Fibroblast of lung (primary cell): ENCODE measurements at regions not wholly inside any gene's neighbourhood (a gene's known extent, or its start where the extent isn't known, plus 50 kb on each side); places are given as distances from the start of the nearest gene placed in this dataset.

Experiments used
- DNase-seq, 2 donors: peaks; one replicate each; pipeline versions ENCODE4 v3.0.0 to v3.0.0-alpha.2; 2010; ENCODE audit warnings: low read depth in 2 of 2
- H2AFZ ChIP-seq: 2 replicates; pipeline ENCODE4 v1.5.1; 2012; ENCODE audit warnings: low read length, control low read depth, inconsistent platforms
- H3K27ac ChIP-seq: 2 replicates; pipeline ENCODE4 v1.5.1; 2011; ENCODE audit warnings: low read length, control low read depth; ENCODE audit not compliant: insufficient read depth
- H3K27me3 ChIP-seq: 2 replicates; pipeline ENCODE4 v1.5.1; 2011; ENCODE audit warnings: mild to moderate bottlenecking, low read length; ENCODE audit not compliant: control insufficient read depth, insufficient read depth
- H3K36me3 ChIP-seq: 2 replicates; pipeline ENCODE4 v1.5.1; 2011; ENCODE audit warnings: low read length; ENCODE audit not compliant: control insufficient read depth, insufficient read depth
- H3K4me1 ChIP-seq: 2 replicates; pipeline ENCODE4 v1.5.1; 2011; ENCODE audit warnings: low read length; ENCODE audit not compliant: control insufficient read depth, insufficient read depth; ENCODE audit errors: extremely low read depth
- H3K4me2 ChIP-seq: 2 replicates; pipeline ENCODE4 v1.5.1; 2011; ENCODE audit warnings: low read length, control low read depth; ENCODE audit not compliant: insufficient read depth; ENCODE audit errors: extremely low read depth
- H3K4me3 ChIP-seq, 4 experiments: fragments of 200-600 bp in 1 of 4; sonication (generic) in 1 of 4; replicated peaks in 1 of 4; 2 replicates each; pipeline ENCODE4 v1.5.1; 2011 to 2016; ENCODE audit warnings: low read length in 4 of 4, low read depth in 3 of 4, mild to moderate bottlenecking in 3 of 4, control low read depth in 2 of 4, inconsistent platforms in 1 of 4, mixed read lengths in 1 of 4; ENCODE audit not compliant: insufficient read depth in 1 of 4; ENCODE audit errors: control extremely low read depth in 1 of 4
- H3K79me2 ChIP-seq: 2 replicates; pipeline ENCODE4 v1.5.1; 2012; ENCODE audit warnings: mild to moderate bottlenecking, low read length, inconsistent platforms; ENCODE audit not compliant: control insufficient read depth, insufficient read depth
- H3K9ac ChIP-seq: 2 replicates; pipeline ENCODE4 v1.5.1; 2011; ENCODE audit warnings: mild to moderate bottlenecking, low read length, control low read depth; ENCODE audit not compliant: insufficient read depth
- H3K9me3 ChIP-seq: 2 replicates; pipeline ENCODE4 v1.5.1; 2012; ENCODE audit warnings: low read depth, low read length; ENCODE audit not compliant: control insufficient read depth, insufficient read depth
- H4K20me1 ChIP-seq: 2 replicates; pipeline ENCODE4 v1.5.1; 2011; ENCODE audit warnings: low read length; ENCODE audit not compliant: control insufficient read depth, insufficient read depth; ENCODE audit errors: extremely low read depth
- CTCF ChIP-seq, 2 donors: IDR thresholded peaks in 1 of 2; conservative IDR thresholded peaks in 1 of 2; 1 replicate in 1 of 2; 2 replicates in 1 of 2; pipeline ENCODE4 v1.5.1; 2011 to 2012; ENCODE audit warnings: low read length in 2 of 2, control low read depth in 1 of 2, inconsistent platforms in 1 of 2, low read depth in 1 of 2, mild to moderate bottlenecking in 1 of 2
- EZH2 ChIP-seq: IDR thresholded peaks from 2 replicates; pipeline ENCODE4 v1.5.1; 2012; ENCODE audit warnings: low read length, control low read depth, mild to moderate bottlenecking; ENCODE audit errors: missing control alignments

- DNase-seq: no peak
- H4K20me1 ChIP-seq: no peaks in the 10 kb centered on the region
- no peaks in the 10 kb centered on the region for H3K27me3 ChIP-seq
- no peaks in the 10 kb centered on the region for H3K36me3 ChIP-seq
- no peak overlapping the region for H3K9ac ChIP-seq
- no peak overlapping the region for H3K4me3 ChIP-seq
- no peaks in the 10 kb centered on the region for H3K4me1 ChIP-seq
- H2AFZ ChIP-seq: no peak overlapping the region
- no peak overlapping the region for H3K27ac ChIP-seq
- no peaks in the 10 kb centered on the region for H3K9me3 ChIP-seq
- H3K4me2 ChIP-seq: no peak overlapping the region
- H3K79me2 ChIP-seq: no peaks in the 10 kb centered on the region
- TF ChIP-seq CTCF (conservative IDR thresholded peaks at IDR 0.05 in 1 of 2, IDR thresholded peaks at IDR 0.05 in 1 of 2; ENCODE audit: low read depth in 1 of 2, low read length in 2 of 2): no peak
- TF ChIP-seq EZH2: no peak
These were observed 78.9 kb upstream of the COP1 start for GRCh38 chr1:176285996-176286395.

- no peaks in the 10 kb centered on the region for H3K27me3 ChIP-seq
- no peaks in the 10 kb centered on the region for H4K20me1 ChIP-seq
- no peak overlapping the region for H3K9ac ChIP-seq
- no peak for TF ChIP-seq CTCF (conservative IDR thresholded peaks at IDR 0.05 in 1 of 2, IDR thresholded peaks at IDR 0.05 in 1 of 2; ENCODE audit: low read depth in 1 of 2, low read length in 2 of 2)
- TF ChIP-seq EZH2: no peak
- no peaks in the 10 kb centered on the region for H3K4me1 ChIP-seq
- H3K9me3 ChIP-seq: no peaks in the 10 kb centered on the region
- H2AFZ ChIP-seq: no peak overlapping the region
- H3K36me3 ChIP-seq: no peaks in the 10 kb centered on the region
- H3K27ac ChIP-seq: no peak overlapping the region
- no peaks in the 10 kb centered on the region for H3K79me2 ChIP-seq
- H3K4me2 ChIP-seq: no peak overlapping the region
- no peak for DNase-seq
- H3K4me3 ChIP-seq: no peak overlapping the region
These were observed 64.5 kb upstream of the COP1 start for GRCh38 chr1:176271572-176271971.
